ENCODE measurements at regions not wholly inside any gene's neighbourhood (a gene's known extent, or its start where the extent isn't known, plus 50 kb on each side); places are given as distances from the start of the nearest gene placed in this dataset.

DNA sequence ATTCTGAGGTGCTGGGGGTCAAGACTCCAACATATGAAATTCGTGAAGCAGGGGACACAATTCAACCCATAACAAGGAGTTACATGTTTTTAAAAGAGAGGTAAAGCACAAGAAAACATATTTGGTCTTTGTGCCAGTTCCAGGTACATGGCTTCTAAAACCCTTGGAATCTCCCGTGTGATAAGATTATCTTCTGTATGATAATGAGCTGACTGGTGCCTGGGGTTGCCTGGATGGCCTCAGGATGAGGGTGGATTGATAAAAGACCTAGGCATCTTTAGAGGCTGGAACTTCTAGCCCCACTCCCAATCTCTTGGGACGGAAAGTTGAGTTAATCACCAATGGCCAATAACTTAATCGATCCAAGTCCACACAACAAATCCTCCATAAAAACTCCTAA is 87.0 kb downstream of the FAM217A start (continued):
- TF ChIP-seq ZBTB21 (CRISPR knock-in tag; IDR thresholded peaks at IDR 0.05; ENCODE audit: borderline replicate concordance) (no peak), NR2C2 (CRISPR knock-in tag; IDR thresholded peaks at IDR 0.05) (no peak), NR3C1 (CRISPR knock-in tag; conservative IDR thresholded peaks at IDR 0.05; ENCODE audit: low read depth) (no peak), ZNF219 (CRISPR knock-in tag; IDR thresholded peaks at IDR 0.05; ENCODE audit: borderline replicate concordance) (no peak)
- TF ChIP-seq, protein P1, sequence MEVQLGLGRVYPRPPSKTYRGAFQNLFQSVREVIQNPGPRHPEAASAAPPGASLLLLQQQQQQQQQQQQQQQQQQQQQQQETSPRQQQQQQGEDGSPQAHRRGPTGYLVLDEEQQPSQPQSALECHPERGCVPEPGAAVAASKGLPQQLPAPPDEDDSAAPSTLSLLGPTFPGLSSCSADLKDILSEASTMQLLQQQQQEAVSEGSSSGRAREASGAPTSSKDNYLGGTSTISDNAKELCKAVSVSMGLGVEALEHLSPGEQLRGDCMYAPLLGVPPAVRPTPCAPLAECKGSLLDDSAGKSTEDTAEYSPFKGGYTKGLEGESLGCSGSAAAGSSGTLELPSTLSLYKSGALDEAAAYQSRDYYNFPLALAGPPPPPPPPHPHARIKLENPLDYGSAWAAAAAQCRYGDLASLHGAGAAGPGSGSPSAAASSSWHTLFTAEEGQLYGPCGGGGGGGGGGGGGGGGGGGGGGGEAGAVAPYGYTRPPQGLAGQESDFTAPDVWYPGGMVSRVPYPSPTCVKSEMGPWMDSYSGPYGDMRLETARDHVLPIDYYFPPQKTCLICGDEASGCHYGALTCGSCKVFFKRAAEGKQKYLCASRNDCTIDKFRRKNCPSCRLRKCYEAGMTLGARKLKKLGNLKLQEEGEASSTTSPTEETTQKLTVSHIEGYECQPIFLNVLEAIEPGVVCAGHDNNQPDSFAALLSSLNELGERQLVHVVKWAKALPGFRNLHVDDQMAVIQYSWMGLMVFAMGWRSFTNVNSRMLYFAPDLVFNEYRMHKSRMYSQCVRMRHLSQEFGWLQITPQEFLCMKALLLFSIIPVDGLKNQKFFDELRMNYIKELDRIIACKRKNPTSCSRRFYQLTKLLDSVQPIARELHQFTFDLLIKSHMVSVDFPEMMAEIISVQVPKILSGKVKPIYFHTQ (CRISPR knock-in tag; IDR thresholded peaks at IDR 0.05) = no peak

DNA sequence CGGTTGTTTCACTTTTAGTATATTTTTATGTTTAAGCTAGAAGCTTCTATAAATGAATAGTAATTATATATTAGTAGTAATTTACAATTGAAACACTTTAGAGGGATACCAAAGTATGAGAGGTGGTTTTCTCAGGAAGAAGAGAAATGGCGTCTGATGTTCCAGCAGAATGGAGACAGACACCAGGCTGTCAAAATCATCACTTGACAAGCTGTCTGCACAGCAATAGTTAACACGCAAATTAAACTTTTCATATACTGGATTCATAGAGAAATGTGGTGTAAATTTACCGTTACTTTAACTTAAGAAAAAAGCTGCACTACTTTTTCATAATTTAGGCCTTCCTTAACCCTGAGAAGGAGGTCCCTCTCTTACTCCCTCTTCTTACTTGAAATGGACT is 82.6 kb downstream of the FAM217A start:
- Mint-ChIP-seq H3K4me1 (peaks cover 34% of the 10 kb centered on the region), H3K27ac (no peak overlapping the region), H3K27me3 (ENCODE audit: low read depth) (no peaks in the 10 kb centered on the region), H3K9me3 (no peaks in the 10 kb centered on the region), H3K4me3 (no peak overlapping the region), H3K36me3 (no peaks in the 10 kb centered on the region)
- DNase-seq (ENCODE audit: low spot score) (no peak), ATAC-seq (no peak)
- ChIA-PET CTCF (interaction anchor here (2.1 to 4.8 kb wide), 2 partner anchors 18 to 147 kb away, joined by 6 to 28 read pairs; partner anchors contain the start of gene FAM50B), POLR2A (interaction anchor here (1.4 kb wide), 1 partner anchor 25 kb away, joined by 3 read pairs; a partner anchor contains a TSS)
- TF ChIP-seq, protein P2, sequence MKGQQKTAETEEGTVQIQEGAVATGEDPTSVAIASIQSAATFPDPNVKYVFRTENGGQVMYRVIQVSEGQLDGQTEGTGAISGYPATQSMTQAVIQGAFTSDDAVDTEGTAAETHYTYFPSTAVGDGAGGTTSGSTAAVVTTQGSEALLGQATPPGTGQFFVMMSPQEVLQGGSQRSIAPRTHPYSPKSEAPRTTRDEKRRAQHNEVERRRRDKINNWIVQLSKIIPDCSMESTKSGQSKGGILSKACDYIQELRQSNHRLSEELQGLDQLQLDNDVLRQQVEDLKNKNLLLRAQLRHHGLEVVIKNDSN (CRISPR knock-in tag; IDR thresholded peaks at IDR 0.05) = no peak
- no peak for TF ChIP-seq ZNF121 (CRISPR knock-in tag; IDR thresholded peaks at IDR 0.05)
- no peak for TF ChIP-seq SP1 (CRISPR knock-in tag; conservative IDR thresholded peaks at IDR 0.05)
- no peak for TF ChIP-seq ETV6 (CRISPR knock-in tag; IDR thresholded peaks at IDR 0.05)
- TF ChIP-seq SOX15 (CRISPR knock-in tag; IDR thresholded peaks at IDR 0.05) = no peak
- TF ChIP-seq JAZF1 (CRISPR knock-in tag; IDR thresholded peaks at IDR 0.05) = no peak
- TF ChIP-seq, protein P3, sequence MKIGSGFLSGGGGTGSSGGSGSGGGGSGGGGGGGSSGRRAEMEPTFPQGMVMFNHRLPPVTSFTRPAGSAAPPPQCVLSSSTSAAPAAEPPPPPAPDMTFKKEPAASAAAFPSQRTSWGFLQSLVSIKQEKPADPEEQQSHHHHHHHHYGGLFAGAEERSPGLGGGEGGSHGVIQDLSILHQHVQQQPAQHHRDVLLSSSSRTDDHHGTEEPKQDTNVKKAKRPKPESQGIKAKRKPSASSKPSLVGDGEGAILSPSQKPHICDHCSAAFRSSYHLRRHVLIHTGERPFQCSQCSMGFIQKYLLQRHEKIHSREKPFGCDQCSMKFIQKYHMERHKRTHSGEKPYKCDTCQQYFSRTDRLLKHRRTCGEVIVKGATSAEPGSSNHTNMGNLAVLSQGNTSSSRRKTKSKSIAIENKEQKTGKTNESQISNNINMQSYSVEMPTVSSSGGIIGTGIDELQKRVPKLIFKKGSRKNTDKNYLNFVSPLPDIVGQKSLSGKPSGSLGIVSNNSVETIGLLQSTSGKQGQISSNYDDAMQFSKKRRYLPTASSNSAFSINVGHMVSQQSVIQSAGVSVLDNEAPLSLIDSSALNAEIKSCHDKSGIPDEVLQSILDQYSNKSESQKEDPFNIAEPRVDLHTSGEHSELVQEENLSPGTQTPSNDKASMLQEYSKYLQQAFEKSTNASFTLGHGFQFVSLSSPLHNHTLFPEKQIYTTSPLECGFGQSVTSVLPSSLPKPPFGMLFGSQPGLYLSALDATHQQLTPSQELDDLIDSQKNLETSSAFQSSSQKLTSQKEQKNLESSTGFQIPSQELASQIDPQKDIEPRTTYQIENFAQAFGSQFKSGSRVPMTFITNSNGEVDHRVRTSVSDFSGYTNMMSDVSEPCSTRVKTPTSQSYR (CRISPR knock-in tag; IDR thresholded peaks at IDR 0.05) = no peak
- TF ChIP-seq ELF4 (CRISPR knock-in tag; IDR thresholded peaks at IDR 0.05; ENCODE audit: low read depth) = no peak
- TF ChIP-seq ZNF416 (CRISPR knock-in tag; IDR thresholded peaks at IDR 0.05) = no peak

DNA sequence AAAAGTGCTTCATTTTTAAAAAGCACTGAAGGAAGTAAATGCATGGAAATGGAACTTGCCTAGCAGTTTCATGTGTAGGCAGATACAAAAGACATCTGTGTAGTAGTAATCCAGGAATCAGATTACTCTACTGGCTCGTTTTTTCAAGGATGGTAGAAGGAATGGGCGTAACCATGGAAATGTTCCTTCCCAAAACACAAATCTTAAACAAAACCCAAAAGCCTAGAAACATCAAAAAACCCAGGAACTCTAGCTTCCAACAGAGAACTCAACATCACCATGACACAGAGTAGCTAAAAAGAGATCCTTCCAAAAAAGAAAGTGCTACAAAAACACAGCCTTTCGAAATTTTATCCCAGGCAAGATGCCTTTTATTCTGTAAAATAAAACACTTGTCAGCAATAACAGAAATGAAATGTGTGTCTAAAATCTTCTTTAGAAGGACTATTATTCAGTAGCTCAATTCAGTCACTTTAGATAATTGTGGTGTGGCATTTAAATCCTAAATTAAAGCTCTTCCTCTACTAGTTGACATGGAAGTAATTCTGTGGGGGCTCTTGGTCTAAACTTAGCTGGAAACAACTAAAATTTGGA is 81.7 kb downstream of the FAM217A start:
- Mint-ChIP-seq H3K4me3 (no peak overlapping the region), H3K36me3 (no peaks in the 10 kb centered on the region), H3K9me3 (no peaks in the 10 kb centered on the region), H3K27ac (peak overlapping the region; percentile 82), H3K27me3 (ENCODE audit: low read depth) (no peaks in the 10 kb centered on the region), H3K4me1 (peaks cover 29% of the 10 kb centered on the region)
- CTCF ChIA-PET = interaction anchor here (0.9 to 4.8 kb wide), 2 partner anchors 19 to 148 kb away, joined by 6 to 28 read pairs; partner anchors contain the start of gene FAM50B
- ATAC-seq = no peak; the same call in 1 of the 2 replicates
- POLR2A ChIA-PET = interaction anchor here (0.7 kb wide), 1 partner anchor 25 kb away, joined by 3 read pairs; no protein-coding TSS in a partner anchor
- no peak for DNase-seq (ENCODE audit: low spot score)
- TF ChIP-seq, protein P4, sequence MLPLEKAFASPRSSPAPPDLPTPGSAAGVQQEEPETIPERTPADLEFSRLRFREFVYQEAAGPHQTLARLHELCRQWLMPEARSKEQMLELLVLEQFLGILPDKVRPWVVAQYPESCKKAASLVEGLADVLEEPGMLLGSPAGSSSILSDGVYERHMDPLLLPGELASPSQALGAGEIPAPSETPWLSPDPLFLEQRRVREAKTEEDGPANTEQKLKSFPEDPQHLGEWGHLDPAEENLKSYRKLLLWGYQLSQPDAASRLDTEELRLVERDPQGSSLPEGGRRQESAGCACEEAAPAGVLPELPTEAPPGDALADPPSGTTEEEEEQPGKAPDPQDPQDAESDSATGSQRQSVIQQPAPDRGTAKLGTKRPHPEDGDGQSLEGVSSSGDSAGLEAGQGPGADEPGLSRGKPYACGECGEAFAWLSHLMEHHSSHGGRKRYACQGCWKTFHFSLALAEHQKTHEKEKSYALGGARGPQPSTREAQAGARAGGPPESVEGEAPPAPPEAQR (CRISPR knock-in tag; IDR thresholded peaks at IDR 0.05) = no peak
- TF ChIP-seq SMAD3 (CRISPR knock-in tag; IDR thresholded peaks at IDR 0.05; ENCODE audit: borderline replicate concordance) = no peak
- TF ChIP-seq, protein P5, sequence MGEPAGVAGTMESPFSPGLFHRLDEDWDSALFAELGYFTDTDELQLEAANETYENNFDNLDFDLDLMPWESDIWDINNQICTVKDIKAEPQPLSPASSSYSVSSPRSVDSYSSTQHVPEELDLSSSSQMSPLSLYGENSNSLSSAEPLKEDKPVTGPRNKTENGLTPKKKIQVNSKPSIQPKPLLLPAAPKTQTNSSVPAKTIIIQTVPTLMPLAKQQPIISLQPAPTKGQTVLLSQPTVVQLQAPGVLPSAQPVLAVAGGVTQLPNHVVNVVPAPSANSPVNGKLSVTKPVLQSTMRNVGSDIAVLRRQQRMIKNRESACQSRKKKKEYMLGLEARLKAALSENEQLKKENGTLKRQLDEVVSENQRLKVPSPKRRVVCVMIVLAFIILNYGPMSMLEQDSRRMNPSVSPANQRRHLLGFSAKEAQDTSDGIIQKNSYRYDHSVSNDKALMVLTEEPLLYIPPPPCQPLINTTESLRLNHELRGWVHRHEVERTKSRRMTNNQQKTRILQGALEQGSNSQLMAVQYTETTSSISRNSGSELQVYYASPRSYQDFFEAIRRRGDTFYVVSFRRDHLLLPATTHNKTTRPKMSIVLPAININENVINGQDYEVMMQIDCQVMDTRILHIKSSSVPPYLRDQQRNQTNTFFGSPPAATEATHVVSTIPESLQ (CRISPR knock-in tag; IDR thresholded peaks at IDR 0.05) = no peak
- no peak for TF ChIP-seq ZNF317 (CRISPR knock-in tag; IDR thresholded peaks at IDR 0.05; ENCODE audit: borderline replicate concordance, low read depth)
- no peak for TF ChIP-seq TEAD1 (CRISPR knock-in tag; IDR thresholded peaks at IDR 0.05)
- TF ChIP-seq, protein P6, sequence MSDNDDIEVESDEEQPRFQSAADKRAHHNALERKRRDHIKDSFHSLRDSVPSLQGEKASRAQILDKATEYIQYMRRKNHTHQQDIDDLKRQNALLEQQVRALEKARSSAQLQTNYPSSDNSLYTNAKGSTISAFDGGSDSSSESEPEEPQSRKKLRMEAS (CRISPR knock-in tag; IDR thresholded peaks at IDR 0.05) = no peak
- TF ChIP-seq, protein P7, sequence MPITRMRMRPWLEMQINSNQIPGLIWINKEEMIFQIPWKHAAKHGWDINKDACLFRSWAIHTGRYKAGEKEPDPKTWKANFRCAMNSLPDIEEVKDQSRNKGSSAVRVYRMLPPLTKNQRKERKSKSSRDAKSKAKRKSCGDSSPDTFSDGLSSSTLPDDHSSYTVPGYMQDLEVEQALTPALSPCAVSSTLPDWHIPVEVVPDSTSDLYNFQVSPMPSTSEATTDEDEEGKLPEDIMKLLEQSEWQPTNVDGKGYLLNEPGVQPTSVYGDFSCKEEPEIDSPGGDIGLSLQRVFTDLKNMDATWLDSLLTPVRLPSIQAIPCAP (CRISPR knock-in tag; IDR thresholded peaks at IDR 0.05) = no peak
- TF ChIP-seq NFATC4 (CRISPR knock-in tag; IDR thresholded peaks at IDR 0.05) = no peak
- TF ChIP-seq, protein P8, sequence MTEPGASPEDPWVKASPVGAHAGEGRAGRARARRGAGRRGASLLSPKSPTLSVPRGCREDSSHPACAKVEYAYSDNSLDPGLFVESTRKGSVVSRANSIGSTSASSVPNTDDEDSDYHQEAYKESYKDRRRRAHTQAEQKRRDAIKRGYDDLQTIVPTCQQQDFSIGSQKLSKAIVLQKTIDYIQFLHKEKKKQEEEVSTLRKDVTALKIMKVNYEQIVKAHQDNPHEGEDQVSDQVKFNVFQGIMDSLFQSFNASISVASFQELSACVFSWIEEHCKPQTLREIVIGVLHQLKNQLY (CRISPR knock-in tag; IDR thresholded peaks at IDR 0.05) = no peak

Data from WTC11 (cell line).